Mononuclear cell (primary cell): ENCODE measurements at regions not wholly inside any gene's neighbourhood (a gene's known extent, or its start where the extent isn't known, plus 50 kb on each side); places are given as distances from the start of the nearest gene placed in this dataset.

ENCODE experiments used
- H3K27me3 ChIP-seq: 2 replicates; pipeline ENCODE4 v1.6.0; 2011; ENCODE audit warnings: low read length, control low read depth; ENCODE audit not compliant: insufficient read depth
- H3K4me1 ChIP-seq: 2 replicates; pipeline ENCODE4 v1.5.1; 2011; ENCODE audit warnings: mild to moderate bottlenecking, low read length, control low read depth; ENCODE audit not compliant: insufficient read depth
- H3K4me3 ChIP-seq: 2 replicates; pipeline ENCODE4 v1.5.1; 2011; ENCODE audit warnings: mild to moderate bottlenecking, low read length, moderate library complexity
- H3K9me3 ChIP-seq: 2 replicates; pipeline ENCODE4 v1.5.1; 2011; ENCODE audit warnings: low read depth, mild to moderate bottlenecking, control low read depth, low read length

GRCh38 chr13:40388617-40389016 is 277.8 kb downstream of the FOXO1 start:
- no peaks in the 10 kb centered on the region for H3K9me3 ChIP-seq
- H3K27me3 ChIP-seq: no peaks in the 10 kb centered on the region
- peaks cover 27% of the 10 kb centered on the region for H3K4me1 ChIP-seq
- H3K4me3 ChIP-seq: peak overlapping the region; percentile 9

DNA sequence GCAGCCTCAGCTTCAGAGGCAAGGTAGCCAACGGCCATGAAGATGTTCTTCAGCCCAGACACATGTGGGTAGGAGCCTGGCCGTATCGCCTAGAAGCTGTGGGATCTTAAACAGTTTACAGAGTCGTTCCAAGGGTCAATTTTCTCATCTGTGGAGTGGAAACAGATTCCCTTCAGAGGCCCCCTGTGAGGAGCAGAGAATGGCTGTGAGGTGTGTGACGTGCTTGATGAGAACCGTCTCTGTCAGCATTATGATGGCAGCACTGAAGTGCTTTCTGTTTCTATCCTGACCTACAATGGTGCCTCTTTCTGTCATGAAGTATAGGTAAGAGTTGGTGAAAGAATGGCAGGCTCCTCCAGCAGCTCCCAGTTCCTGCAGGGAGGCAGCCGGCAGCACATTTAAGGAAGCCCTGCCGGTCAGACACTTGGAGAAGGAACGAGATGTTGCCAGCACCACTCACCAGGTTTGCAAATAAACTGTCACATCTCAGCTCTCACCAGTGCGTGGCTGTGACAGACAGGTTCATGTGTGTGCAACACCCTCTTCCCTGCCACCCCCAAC is 277.3 kb downstream of the FOXO1 start:
- Histone ChIP-seq H3K9me3 (no peaks in the 10 kb centered on the region), H3K4me1 (peaks cover 27% of the 10 kb centered on the region), H3K4me3 (peak overlapping the region; percentile 9), H3K27me3 (no peaks in the 10 kb centered on the region)

- peaks cover 27% of the 10 kb centered on the region for H3K4me1 ChIP-seq
- no peaks in the 10 kb centered on the region for H3K27me3 ChIP-seq
Observed at GRCh38 chr13:40390401-40390916, 276.0 kb downstream of the FOXO1 start.

GRCh38 chr13:40391788-40392187 is 274.7 kb downstream of the FOXO1 start:
- Histone ChIP-seq H3K27me3 (no peaks in the 10 kb centered on the region), H3K9me3 (no peaks in the 10 kb centered on the region), H3K4me1 (peaks cover 27% of the 10 kb centered on the region), H3K4me3 (no peak overlapping the region)

More at GRCh38 chr13:40390401-40390916, 276.0 kb downstream of the FOXO1 start:
- H3K4me3 ChIP-seq: no peak overlapping the region
- no peaks in the 10 kb centered on the region for H3K9me3 ChIP-seq

- no peaks in the 10 kb centered on the region for H3K27me3 ChIP-seq
- H3K9me3 ChIP-seq: no peaks in the 10 kb centered on the region
- peaks cover 19% of the 10 kb centered on the region for H3K4me1 ChIP-seq
- H3K4me3 ChIP-seq: no peak overlapping the region
Observed at GRCh38 chr13:40394304-40394985, 272.0 kb downstream of the FOXO1 start.

DNA sequence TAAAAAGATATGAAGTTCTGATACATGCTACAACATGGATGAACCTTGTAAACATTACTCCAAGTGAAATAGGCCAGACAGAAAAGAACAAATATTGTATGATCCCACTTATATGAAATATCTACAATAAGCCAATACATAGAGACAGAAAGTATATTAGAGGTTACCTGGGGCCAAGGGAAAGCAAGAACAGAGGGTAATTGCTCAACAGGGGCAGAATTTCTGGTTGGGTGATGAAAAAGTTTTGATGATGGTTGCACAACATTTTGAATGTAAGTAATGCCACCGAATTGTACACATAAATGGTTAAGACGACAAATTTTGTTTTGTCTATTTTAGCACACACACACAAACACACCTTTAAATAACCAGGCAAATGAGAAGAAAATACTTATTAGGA is 268.4 kb downstream of the FOXO1 start:
- no peaks in the 10 kb centered on the region for H3K27me3 ChIP-seq
- H3K4me1 ChIP-seq: peaks cover 47% of the 10 kb centered on the region
- H3K9me3 ChIP-seq: no peaks in the 10 kb centered on the region
- no peak overlapping the region for H3K4me3 ChIP-seq

DNA sequence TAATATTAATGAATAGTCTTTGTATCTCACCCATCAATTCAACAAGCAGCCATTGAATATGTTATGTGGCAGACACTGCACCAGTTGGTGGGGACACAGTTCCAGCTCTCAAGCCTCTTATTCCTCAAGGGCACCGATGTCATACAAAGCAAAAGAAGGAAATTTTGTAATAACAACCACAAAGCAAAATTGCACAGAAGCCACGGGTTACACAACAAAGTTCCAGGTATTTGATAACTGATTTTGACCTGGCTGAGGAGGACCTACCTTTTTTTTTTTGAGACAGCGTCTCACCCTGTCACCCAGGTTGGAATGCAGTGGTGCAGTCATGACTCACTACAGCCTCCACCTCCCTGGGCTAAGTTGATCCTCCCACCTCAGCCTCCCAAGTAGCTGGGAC is 266.7 kb downstream of the FOXO1 start:
- no peak overlapping the region for H3K4me3 ChIP-seq
- H3K4me1 ChIP-seq: peaks cover 54% of the 10 kb centered on the region
- no peaks in the 10 kb centered on the region for H3K9me3 ChIP-seq
- no peaks in the 10 kb centered on the region for H3K27me3 ChIP-seq

DNA sequence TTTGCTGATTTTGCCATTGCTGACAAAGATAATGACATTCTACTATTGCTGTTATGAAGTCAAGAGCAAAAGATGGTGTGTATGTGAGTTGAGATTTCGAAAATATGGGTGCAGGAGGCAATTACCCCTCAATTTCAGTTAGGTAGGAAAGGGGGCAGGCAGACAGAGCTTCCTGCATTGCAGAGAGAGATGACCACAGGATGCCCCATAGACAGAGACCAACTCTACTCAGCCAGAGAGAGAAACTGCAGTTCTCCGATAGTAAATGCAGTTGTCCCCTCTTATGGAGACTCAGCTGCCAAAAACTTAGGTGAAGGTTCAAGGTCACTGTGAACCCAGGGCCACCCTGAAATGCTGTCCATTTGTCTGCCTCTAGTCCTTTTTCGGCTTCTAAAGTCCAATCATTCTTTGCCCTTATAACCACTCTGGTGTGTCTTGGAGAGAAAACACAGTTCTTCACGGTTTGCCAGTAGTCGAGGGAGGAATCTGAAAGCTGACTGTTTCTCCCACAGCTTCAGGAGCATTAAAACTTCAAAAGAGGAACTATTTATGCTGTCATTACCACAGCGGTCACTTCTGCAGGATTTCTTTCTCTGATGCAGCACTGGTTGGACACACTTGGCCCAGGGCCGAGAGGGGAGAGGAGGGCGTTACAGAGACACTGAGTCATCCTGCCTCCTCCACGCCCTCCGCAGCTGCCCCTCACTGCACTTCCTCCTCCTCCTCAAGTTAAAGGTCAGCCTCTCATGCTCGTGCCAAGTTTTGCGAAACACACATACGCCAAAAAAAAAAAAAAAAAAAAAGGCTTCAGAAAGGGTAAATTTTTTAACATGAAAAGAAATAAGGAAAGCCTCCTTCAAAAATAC is 264.3 kb downstream of the FOXO1 start:
- Histone ChIP-seq H3K27me3 (no peaks in the 10 kb centered on the region), H3K9me3 (no peaks in the 10 kb centered on the region), H3K4me3 (no peak overlapping the region), H3K4me1 (peaks cover 54% of the 10 kb centered on the region)

- H3K4me1 ChIP-seq: peaks cover 54% of the 10 kb centered on the region
- no peaks in the 10 kb centered on the region for H3K27me3 ChIP-seq
- H3K9me3 ChIP-seq: no peaks in the 10 kb centered on the region
- H3K4me3 ChIP-seq: no peak overlapping the region
Observed at GRCh38 chr13:40402931-40403431, 263.5 kb downstream of the FOXO1 start.

- no peaks in the 10 kb centered on the region for H3K27me3 ChIP-seq
- peaks cover 48% of the 10 kb centered on the region for H3K4me1 ChIP-seq
- no peak overlapping the region for H3K4me3 ChIP-seq
- H3K9me3 ChIP-seq: no peaks in the 10 kb centered on the region
Observed at GRCh38 chr13:40403509-40404241, 262.8 kb downstream of the FOXO1 start.

- Histone ChIP-seq H3K4me1 (peaks cover 44% of the 10 kb centered on the region), H3K9me3 (no peaks in the 10 kb centered on the region), H3K4me3 (no peak overlapping the region), H3K27me3 (no peaks in the 10 kb centered on the region)
Observed at GRCh38 chr13:40404407-40404806, 262.0 kb downstream of the FOXO1 start.

- Histone ChIP-seq H3K27me3 (no peaks in the 10 kb centered on the region), H3K9me3 (no peaks in the 10 kb centered on the region), H3K4me3 (no peak overlapping the region), H3K4me1 (peaks cover 37% of the 10 kb centered on the region)
Observed at GRCh38 chr13:40404967-40405716, 261.3 kb downstream of the FOXO1 start.

DNA sequence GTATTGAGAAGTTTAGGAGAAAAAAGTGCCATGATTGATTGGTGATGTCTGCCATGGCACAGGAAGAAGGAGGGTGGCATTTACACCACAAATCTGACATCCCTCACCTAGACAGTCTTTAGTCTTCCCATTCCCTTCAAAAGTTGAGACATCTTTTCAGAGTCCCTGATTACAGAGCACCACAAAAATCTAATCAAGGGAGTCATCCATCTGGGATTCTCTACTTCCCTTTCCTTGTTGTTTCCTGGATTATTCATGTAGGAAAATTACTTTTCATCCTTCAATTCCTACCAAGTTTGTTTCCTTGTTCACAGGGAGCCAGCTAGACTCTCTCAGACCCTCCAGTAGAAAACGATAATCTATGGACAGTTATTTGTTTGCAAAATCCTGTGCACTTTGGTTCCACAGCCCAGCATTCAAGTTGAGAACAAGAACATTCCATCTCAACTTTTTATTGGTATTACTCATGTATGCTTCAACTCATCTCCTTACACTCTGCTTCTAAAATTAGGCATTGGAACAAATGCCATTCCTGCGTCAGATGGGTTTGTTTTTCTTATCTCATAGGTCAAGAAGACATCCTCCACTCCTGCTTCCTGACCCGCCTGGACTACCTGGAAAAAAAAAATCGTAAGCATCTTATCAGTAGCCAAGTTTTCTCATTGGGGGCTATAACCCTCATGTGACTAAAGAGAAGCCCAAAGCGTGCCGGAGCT is 259.9 kb downstream of the FOXO1 start:
- H3K27me3 ChIP-seq: no peaks in the 10 kb centered on the region
- H3K4me1 ChIP-seq: peaks cover 22% of the 10 kb centered on the region
- no peak overlapping the region for H3K4me3 ChIP-seq
- no peaks in the 10 kb centered on the region for H3K9me3 ChIP-seq
